G401.6 (cell line): ENCODE measurements at regions not wholly inside any gene's neighbourhood (a gene's known extent, or its start where the extent isn't known, plus 50 kb on each side); places are given as distances from the start of the nearest gene placed in this dataset.
"Not testable (repeated sequence)": the region's sequence is repeated elsewhere in the genome, so short reads cannot be mapped to it uniquely, and the experiment has no call there.

ENCODE experiments used
- FAIRE-seq: peaks from 2 replicates; lab custom pipeline; 2012; peaks lifted over from hg19 to GRCh38; lab: Jason Lieb, UNC

- no peak for FAIRE-seq
Measured at GRCh38 chr4:97411356-97411755, 731.9 kb downstream of the STPG2 start.

GRCh38 chr4:97412331-97412730 lies 730.9 kb downstream of the STPG2 start:
- no peak for FAIRE-seq

GRCh38 chr4:97414161-97414560 lies 729.1 kb downstream of the STPG2 start:
- FAIRE-seq: no peak

GRCh38 chr4:97432551-97432950 lies 710.7 kb downstream of the STPG2 start:
- no peak for FAIRE-seq

GRCh38 chr4:97437998-97438705 lies 705.1 kb downstream of the STPG2 start:
- FAIRE-seq: not testable (repeated sequence)

GRCh38 chr4:97453186-97453585 lies 690.1 kb downstream of the STPG2 start:
- no peak for FAIRE-seq

- no peak for FAIRE-seq
Measured at GRCh38 chr4:97457253-97457652, 686.0 kb downstream of the STPG2 start.

- FAIRE-seq: no peak
Measured at GRCh38 chr4:97468272-97468671, 675.0 kb downstream of the STPG2 start.

- FAIRE-seq: no peak
Measured at GRCh38 chr4:97475621-97476020, 667.7 kb downstream of the STPG2 start.

GRCh38 chr4:97477974-97478373 lies 665.3 kb downstream of the STPG2 start:
- FAIRE-seq: no peak

GRCh38 chr4:97479388-97479787 lies 663.9 kb downstream of the STPG2 start:
- no peak for FAIRE-seq

- no peak for FAIRE-seq
Measured at GRCh38 chr4:97491856-97492255, 651.4 kb downstream of the STPG2 start.

GRCh38 chr4:97493815-97494518 lies 649.3 kb downstream of the STPG2 start:
- no peak for FAIRE-seq

GRCh38 chr4:97496298-97496873 lies 646.9 kb downstream of the STPG2 start:
- no peak for FAIRE-seq

GRCh38 chr4:97498875-97499274 lies 644.4 kb downstream of the STPG2 start:
- FAIRE-seq: no peak

GRCh38 chr4:97500423-97500822 lies 642.9 kb downstream of the STPG2 start:
- FAIRE-seq: no peak

GRCh38 chr4:97504713-97505112 lies 638.6 kb downstream of the STPG2 start:
- no peak for FAIRE-seq

- FAIRE-seq: no peak
Measured at GRCh38 chr4:97507587-97508245, 635.6 kb downstream of the STPG2 start.
